ENCODE measurements at regions not wholly inside any gene's neighbourhood (a gene's known extent, or its start where the extent isn't known, plus 50 kb on each side); places are given as distances from the start of the nearest gene placed in this dataset.
"Not testable (repeated sequence)": the region's sequence is repeated elsewhere in the genome, so short reads cannot be mapped to it uniquely, and the experiment has no call there.

GRCh38 chr6:169975701-169976100 is 224.3 kb downstream of the ERMARD start:
- Mint-ChIP-seq H3K4me3 (ENCODE audit: unreplicated experiment) (no peak overlapping the region), H3K4me1 (ENCODE audit: low read depth, unreplicated experiment) (no peaks in the 10 kb centered on the region), H3K27ac (ENCODE audit: unreplicated experiment) (no peak overlapping the region), H3K27me3 (ENCODE audit: low read depth, unreplicated experiment) (peaks cover 38% of the 10 kb centered on the region), H3K36me3 (ENCODE audit: low read depth, unreplicated experiment) (no peaks in the 10 kb centered on the region), H3K9me3 (ENCODE audit: unreplicated experiment) (no peaks in the 10 kb centered on the region)
- Histone ChIP-seq H3K36me3 (ENCODE audit: insufficient read depth, low read length) (no peaks in the 10 kb centered on the region), H4K20me1 (ENCODE audit: insufficient read depth, low read length) (no peaks in the 10 kb centered on the region), H3K4me3 (ENCODE audit: insufficient read depth, low read depth, low read length) (no peak overlapping the region), H3K79me2 (ENCODE audit: insufficient read depth, low read length) (no peaks in the 10 kb centered on the region), H3K9ac (ENCODE audit: low read length) (no peak overlapping the region), H3K9me3 (ENCODE audit: insufficient read depth, low read depth, low read length) (no peaks in the 10 kb centered on the region), H3K27ac (ENCODE audit: low read depth, low read length) (no peak overlapping the region), H3K4me2 (ENCODE audit: low read length) (no peak overlapping the region), H3K4me1 (ENCODE audit: insufficient read depth, low read length) (no peaks in the 10 kb centered on the region), H3K27me3 (ENCODE audit: insufficient read depth, low read length) (no peaks in the 10 kb centered on the region), H2AFZ (ENCODE audit: low read depth, low read length) (no peak overlapping the region)
- FAIRE-seq (no peak), DNase-seq (ENCODE audit: low read depth) (no peak)
- TF ChIP-seq CTCF (IDR thresholded peaks at IDR 0.05; ENCODE audit: insufficient read depth, low read depth, low read length): no peak
- no peak for TF ChIP-seq EZH2 (IDR thresholded peaks at IDR 0.05; ENCODE audit: insufficient read depth, low read length)

- no peaks in the 10 kb centered on the region for H3K27me3 ChIP-seq (ENCODE audit: insufficient read depth, low read length)
- no peaks in the 10 kb centered on the region for H3K9me3 ChIP-seq (ENCODE audit: insufficient read depth, low read depth, low read length)
- Mint-ChIP-seq H3K36me3 (ENCODE audit: low read depth, unreplicated experiment) (no peaks in the 10 kb centered on the region), H3K9me3 (ENCODE audit: unreplicated experiment) (no peaks in the 10 kb centered on the region), H3K4me1 (ENCODE audit: low read depth, unreplicated experiment) (no peaks in the 10 kb centered on the region), H3K27me3 (ENCODE audit: low read depth, unreplicated experiment) (peaks cover 35% of the 10 kb centered on the region), H3K4me3 (ENCODE audit: unreplicated experiment) (no peak overlapping the region), H3K27ac (ENCODE audit: unreplicated experiment) (no peak overlapping the region)
- no peak for FAIRE-seq
- no peak overlapping the region for H2AFZ ChIP-seq (ENCODE audit: low read depth, low read length)
- H4K20me1 ChIP-seq (ENCODE audit: insufficient read depth, low read length): no peaks in the 10 kb centered on the region
- no peak overlapping the region for H3K4me2 ChIP-seq (ENCODE audit: low read length)
- no peak overlapping the region for H3K9ac ChIP-seq (ENCODE audit: low read length)
- no peak overlapping the region for H3K27ac ChIP-seq (ENCODE audit: low read depth, low read length)
- TF ChIP-seq EZH2 (IDR thresholded peaks at IDR 0.05; ENCODE audit: insufficient read depth, low read length) (no peak), CTCF (IDR thresholded peaks at IDR 0.05; ENCODE audit: insufficient read depth, low read depth, low read length) (no peak)
- DNase-seq (ENCODE audit: low read depth): no peak
- H3K36me3 ChIP-seq (ENCODE audit: insufficient read depth, low read length): no peaks in the 10 kb centered on the region
- no peak overlapping the region for H3K4me3 ChIP-seq (ENCODE audit: insufficient read depth, low read depth, low read length)
- no peaks in the 10 kb centered on the region for H3K4me1 ChIP-seq (ENCODE audit: insufficient read depth, low read length)
- no peaks in the 10 kb centered on the region for H3K79me2 ChIP-seq (ENCODE audit: insufficient read depth, low read length)
Measured at GRCh38 chr6:169975286-169975685, 223.9 kb downstream of the ERMARD start.

- H3K4me1 Mint-ChIP-seq (ENCODE audit: low read depth, unreplicated experiment): no peaks in the 10 kb centered on the region
- no peak for FAIRE-seq
- no peak overlapping the region for H3K4me3 Mint-ChIP-seq (ENCODE audit: unreplicated experiment)
- peaks cover 35% of the 10 kb centered on the region for H3K27me3 Mint-ChIP-seq (ENCODE audit: low read depth, unreplicated experiment)
- H3K9me3 ChIP-seq (ENCODE audit: insufficient read depth, low read depth, low read length): no peaks in the 10 kb centered on the region
- no peaks in the 10 kb centered on the region for H3K36me3 Mint-ChIP-seq (ENCODE audit: low read depth, unreplicated experiment)
- no peaks in the 10 kb centered on the region for H3K79me2 ChIP-seq (ENCODE audit: insufficient read depth, low read length)
- H3K4me3 ChIP-seq (ENCODE audit: insufficient read depth, low read depth, low read length): no peak overlapping the region
- no peak for DNase-seq (ENCODE audit: low read depth)
- TF ChIP-seq CTCF (IDR thresholded peaks at IDR 0.05; ENCODE audit: insufficient read depth, low read depth, low read length) (no peak), EZH2 (IDR thresholded peaks at IDR 0.05; ENCODE audit: insufficient read depth, low read length) (no peak)
- no peak overlapping the region for H2AFZ ChIP-seq (ENCODE audit: low read depth, low read length)
- H3K36me3 ChIP-seq (ENCODE audit: insufficient read depth, low read length): no peaks in the 10 kb centered on the region
- no peaks in the 10 kb centered on the region for H4K20me1 ChIP-seq (ENCODE audit: insufficient read depth, low read length)
- no peaks in the 10 kb centered on the region for H3K9me3 Mint-ChIP-seq (ENCODE audit: unreplicated experiment)
- H3K4me2 ChIP-seq (ENCODE audit: low read length): no peak overlapping the region
- no peak overlapping the region for H3K27ac ChIP-seq (ENCODE audit: low read depth, low read length)
- no peak overlapping the region for H3K9ac ChIP-seq (ENCODE audit: low read length)
- H3K27me3 ChIP-seq (ENCODE audit: insufficient read depth, low read length): no peaks in the 10 kb centered on the region
- H3K27ac Mint-ChIP-seq (ENCODE audit: unreplicated experiment): no peak overlapping the region
- no peaks in the 10 kb centered on the region for H3K4me1 ChIP-seq (ENCODE audit: insufficient read depth, low read length)
Measured at GRCh38 chr6:169974663-169975062, 223.2 kb downstream of the ERMARD start.

GRCh38 chr6:169973588-169974467 is 222.4 kb downstream of the ERMARD start:
- H2AFZ ChIP-seq (ENCODE audit: low read depth, low read length); H3K4me3 ChIP-seq (ENCODE audit: insufficient read depth, low read depth, low read length); DNase-seq (ENCODE audit: low read depth); FAIRE-seq; H3K79me2 ChIP-seq (ENCODE audit: insufficient read depth, low read length); H3K27ac ChIP-seq (ENCODE audit: low read depth, low read length); H3K9me3 ChIP-seq (ENCODE audit: insufficient read depth, low read depth, low read length); H3K4me1 ChIP-seq (ENCODE audit: insufficient read depth, low read length); H3K4me1 Mint-ChIP-seq (ENCODE audit: low read depth, unreplicated experiment); H3K27me3 ChIP-seq (ENCODE audit: insufficient read depth, low read length); H3K9ac ChIP-seq (ENCODE audit: low read length); H3K36me3 Mint-ChIP-seq (ENCODE audit: low read depth, unreplicated experiment); H3K9me3 Mint-ChIP-seq (ENCODE audit: unreplicated experiment); H3K4me3 Mint-ChIP-seq (ENCODE audit: unreplicated experiment); H4K20me1 ChIP-seq (ENCODE audit: insufficient read depth, low read length); H3K4me2 ChIP-seq (ENCODE audit: low read length); H3K27ac Mint-ChIP-seq (ENCODE audit: unreplicated experiment); H3K36me3 ChIP-seq (ENCODE audit: insufficient read depth, low read length): not testable (repeated sequence)
- H3K27me3 Mint-ChIP-seq (ENCODE audit: low read depth, unreplicated experiment): peaks cover 40% of the 10 kb centered on the region

Measured in astrocyte (in vitro differentiated cells and primary cell).